ENCODE measurements at regions not wholly inside any gene's neighbourhood (a gene's known extent, or its start where the extent isn't known, plus 50 kb on each side); places are given as distances from the start of the nearest gene placed in this dataset.

GRCh38 chr12:68529466-68529865, 81.2 kb upstream of the RAP1B start:
- Histone ChIP-seq H3K27ac (no peak overlapping the region), H3K9me3 (no peaks in the 10 kb centered on the region), H3K4me3 (no peak overlapping the region), H3K4me1 (peaks cover 0 to 4% of the 10 kb centered on the region in 2 donors), H3K36me3 (no peaks in the 10 kb centered on the region), H3K27me3 (no peaks in the 10 kb centered on the region)
- DNase-seq = no peak
- intact Hi-C loops (cut with DNase I; ENCODE audit: low total_unique reads) = no loop called here
- TF ChIP-seq CTCF (IDR thresholded peaks at IDR 0.05) (no peak), POLR2A (IDR thresholded peaks at IDR 0.05) (no peak)

DNA sequence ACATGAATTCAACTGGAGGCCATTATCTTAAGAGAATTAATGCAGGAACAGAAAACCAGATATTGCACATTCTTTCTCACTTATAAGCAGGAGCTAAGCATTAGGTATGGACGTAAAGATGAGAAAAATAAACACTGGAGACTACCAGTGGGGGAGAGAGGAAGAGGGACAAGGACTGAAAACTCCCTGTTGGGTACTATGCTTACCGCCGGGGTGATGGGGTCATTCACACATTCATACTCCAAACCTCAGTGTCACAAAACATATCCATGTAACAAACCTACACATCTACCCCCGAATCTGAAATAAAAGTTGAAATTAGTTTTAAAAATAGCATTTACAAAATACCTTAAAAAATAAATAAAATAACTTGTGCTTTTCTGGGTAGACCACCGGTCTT, 80.8 kb upstream of the RAP1B start:
- intact Hi-C loops (cut with DNase I; ENCODE audit: low total_unique reads) = no loop called here
- Histone ChIP-seq H3K4me1 (peaks cover 0 to 4% of the 10 kb centered on the region in 2 donors), H3K36me3 (no peaks in the 10 kb centered on the region), H3K9me3 (no peaks in the 10 kb centered on the region), H3K27me3 (no peaks in the 10 kb centered on the region), H3K4me3 (no peak overlapping the region), H3K27ac (no peak overlapping the region)
- DNase-seq = no peak
- TF ChIP-seq CTCF (IDR thresholded peaks at IDR 0.05) (no peak), POLR2A (IDR thresholded peaks at IDR 0.05) (no peak)

GRCh38 chr12:68530299-68530698, 80.4 kb upstream of the RAP1B start:
- intact Hi-C loops (cut with DNase I; ENCODE audit: low total_unique reads) = no loop called here
- no peak for DNase-seq
- H3K4me3 ChIP-seq = no peak overlapping the region
- peaks cover 0 to 4% of the 10 kb centered on the region in 2 donors for H3K4me1 ChIP-seq
- H3K27ac ChIP-seq = no peak overlapping the region
- TF ChIP-seq CTCF (IDR thresholded peaks at IDR 0.05) (no peak), POLR2A (IDR thresholded peaks at IDR 0.05) (no peak)
- no peaks in the 10 kb centered on the region for H3K27me3 ChIP-seq
- no peaks in the 10 kb centered on the region for H3K36me3 ChIP-seq
- H3K9me3 ChIP-seq = no peaks in the 10 kb centered on the region

DNA sequence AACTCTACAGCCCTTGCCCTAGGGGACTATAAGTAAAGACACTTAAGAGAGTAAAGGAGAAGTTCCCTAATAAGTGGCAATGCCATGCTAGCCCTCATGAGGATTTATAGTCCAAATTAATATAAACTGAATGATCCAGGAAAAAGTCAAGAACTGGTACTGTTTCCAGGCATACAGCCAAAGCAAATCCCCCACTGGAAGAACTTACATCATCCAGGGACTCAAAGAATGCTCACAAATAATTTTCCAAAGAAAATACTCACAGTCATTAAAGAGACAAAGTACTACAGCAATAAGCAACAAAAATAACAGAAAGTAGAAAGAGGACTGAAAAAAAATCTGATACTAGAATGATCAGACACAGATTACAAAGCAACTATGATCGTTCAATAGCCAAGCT, 79.7 kb upstream of the RAP1B start:
- TF ChIP-seq CTCF (IDR thresholded peaks at IDR 0.05) (no peak), POLR2A (IDR thresholded peaks at IDR 0.05) (no peak)
- Histone ChIP-seq H3K27me3 (no peaks in the 10 kb centered on the region), H3K4me3 (no peak overlapping the region), H3K9me3 (no peaks in the 10 kb centered on the region), H3K36me3 (no peaks in the 10 kb centered on the region), H3K27ac (peak overlapping the region in 1 of 2 donors; percentile 25), H3K4me1 (peaks cover 0 to 4% of the 10 kb centered on the region in 2 donors)
- intact Hi-C loops (cut with DNase I; ENCODE audit: low total_unique reads) = no loop called here
- DNase-seq = no peak

- Histone ChIP-seq H3K27me3 (no peaks in the 10 kb centered on the region), H3K4me3 (no peak overlapping the region), H3K36me3 (no peaks in the 10 kb centered on the region), H3K27ac (peak overlapping the region; percentile 20 to 31), H3K4me1 (peaks cover 0 to 4% of the 10 kb centered on the region in 2 donors), H3K9me3 (no peaks in the 10 kb centered on the region)
- DNase-seq = no peak
- intact Hi-C loops (cut with DNase I; ENCODE audit: low total_unique reads) = no loop called here
- TF ChIP-seq POLR2A (IDR thresholded peaks at IDR 0.05) (no peak), CTCF (IDR thresholded peaks at IDR 0.05) (no peak)
These were observed 78.4 kb upstream of the RAP1B start for GRCh38 chr12:68532204-68532886.
